ENCODE measurements at regions not wholly inside any gene's neighbourhood (a gene's known extent, or its start where the extent isn't known, plus 50 kb on each side); places are given as distances from the start of the nearest gene placed in this dataset.
"Not testable (repeated sequence)": the region's sequence is repeated elsewhere in the genome, so short reads cannot be mapped to it uniquely, and the experiment has no call there.

- no peak overlapping the region for H2BK120ac ChIP-seq (ENCODE audit: low read depth, low read length)
- H2BK5ac ChIP-seq (ENCODE audit: low read length) = no peak overlapping the region
- H2BK15ac ChIP-seq (replicated peaks; ENCODE audit: low read depth) = no peak overlapping the region
- WGBS (ENCODE audit: extremely low coverage, insufficient coverage, low lambda C conversion rate) = no CpG with 5 or more reads among the region's 9 CpGs
- no peak overlapping the region for H3K4me3 ChIP-seq (ENCODE audit: low read length)
- H2AK5ac ChIP-seq (ENCODE audit: low read length) = no peak overlapping the region
- no peak overlapping the region for H3K4me2 ChIP-seq (ENCODE audit: low read length)
- H3K18ac ChIP-seq (ENCODE audit: low read length) = no peak overlapping the region
- no peak overlapping the region for H3K23ac ChIP-seq (ENCODE audit: low read length)
- no peak overlapping the region for H3K4ac ChIP-seq (ENCODE audit: low read depth, low read length)
- no peak overlapping the region for H4K8ac ChIP-seq (ENCODE audit: low read depth, low read length)
- H3K79me2 ChIP-seq (ENCODE audit: control insufficient read depth, insufficient read depth, low read length) = no peaks in the 10 kb centered on the region
- no peaks in the 10 kb centered on the region for H3K4me1 ChIP-seq (ENCODE audit: control insufficient read depth, low read depth, low read length)
- H3K27me3 ChIP-seq (ENCODE audit: insufficient read depth, low read length, poor library complexity) = no peaks in the 10 kb centered on the region
- no peak overlapping the region for H3K56ac ChIP-seq (ENCODE audit: low read length)
- H4K5ac ChIP-seq (ENCODE audit: low read length) = no peak overlapping the region
- no peak for DNase-seq
- no peaks in the 10 kb centered on the region for H3K79me1 ChIP-seq (ENCODE audit: low read length)
- no peak overlapping the region for H3K9ac ChIP-seq (ENCODE audit: low read length)
- no peaks in the 10 kb centered on the region for H3K36me3 ChIP-seq (ENCODE audit: control insufficient read depth, insufficient read depth, low read length)
- H3K27ac ChIP-seq (ENCODE audit: low read depth, low read length) = no peak overlapping the region
Measured at GRCh38 chr22:33130473-33130872, 72.3 kb upstream of the SYN3 start.

GRCh38 chr22:33129621-33130020 is 71.4 kb upstream of the SYN3 start:
- Histone ChIP-seq H3K56ac (ENCODE audit: low read length) (no peak overlapping the region), H2BK120ac (ENCODE audit: low read depth, low read length) (no peak overlapping the region), H3K9ac (ENCODE audit: low read length) (no peak overlapping the region), H2BK5ac (ENCODE audit: low read length) (no peak overlapping the region), H3K36me3 (ENCODE audit: control insufficient read depth, insufficient read depth, low read length) (no peaks in the 10 kb centered on the region), H2AK5ac (ENCODE audit: low read length) (no peak overlapping the region), H3K27ac (ENCODE audit: low read depth, low read length) (no peak overlapping the region), H3K79me1 (ENCODE audit: low read length) (no peaks in the 10 kb centered on the region), H4K5ac (ENCODE audit: low read length) (no peak overlapping the region), H3K4ac (ENCODE audit: low read depth, low read length) (no peak overlapping the region), H3K23ac (ENCODE audit: low read length) (no peak overlapping the region), H3K4me1 (ENCODE audit: control insufficient read depth, low read depth, low read length) (no peaks in the 10 kb centered on the region), H3K27me3 (ENCODE audit: insufficient read depth, low read length, poor library complexity) (no peaks in the 10 kb centered on the region), H2BK15ac (replicated peaks; ENCODE audit: low read depth) (no peak overlapping the region), H4K8ac (ENCODE audit: low read depth, low read length) (no peak overlapping the region), H3K4me2 (ENCODE audit: low read length) (no peak overlapping the region), H3K18ac (ENCODE audit: low read length) (no peak overlapping the region), H3K4me3 (ENCODE audit: low read length) (no peak overlapping the region), H3K79me2 (ENCODE audit: control insufficient read depth, insufficient read depth, low read length) (no peaks in the 10 kb centered on the region)
- no CpG with 5 or more reads among the region's 10 CpGs for WGBS (ENCODE audit: extremely low coverage, insufficient coverage, low lambda C conversion rate)
- DNase-seq = peak; percentile 94

- Histone ChIP-seq H3K27me3 (ENCODE audit: insufficient read depth, low read length, poor library complexity) (no peaks in the 10 kb centered on the region), H3K36me3 (ENCODE audit: control insufficient read depth, insufficient read depth, low read length) (no peaks in the 10 kb centered on the region), H2BK15ac (replicated peaks; ENCODE audit: low read depth) (no peak overlapping the region), H3K4ac (ENCODE audit: low read depth, low read length) (no peak overlapping the region), H3K4me3 (ENCODE audit: low read length) (no peak overlapping the region), H3K4me2 (ENCODE audit: low read length) (no peak overlapping the region), H3K79me1 (ENCODE audit: low read length) (no peaks in the 10 kb centered on the region), H2AK5ac (ENCODE audit: low read length) (no peak overlapping the region), H3K23ac (ENCODE audit: low read length) (no peak overlapping the region), H4K5ac (ENCODE audit: low read length) (no peak overlapping the region), H2BK5ac (ENCODE audit: low read length) (no peak overlapping the region), H3K79me2 (ENCODE audit: control insufficient read depth, insufficient read depth, low read length) (no peaks in the 10 kb centered on the region), H2BK120ac (ENCODE audit: low read depth, low read length) (no peak overlapping the region), H4K8ac (ENCODE audit: low read depth, low read length) (no peak overlapping the region), H3K18ac (ENCODE audit: low read length) (no peak overlapping the region), H3K4me1 (ENCODE audit: control insufficient read depth, low read depth, low read length) (no peaks in the 10 kb centered on the region), H3K9ac (ENCODE audit: low read length) (no peak overlapping the region), H3K56ac (ENCODE audit: low read length) (no peak overlapping the region), H3K27ac (ENCODE audit: low read depth, low read length) (no peak overlapping the region)
- peak; percentile 76 for DNase-seq
- WGBS (ENCODE audit: extremely low coverage, insufficient coverage, low lambda C conversion rate) = no CpG with 5 or more reads among the region's 3 CpGs
Measured at GRCh38 chr22:33126881-33127280, 68.7 kb upstream of the SYN3 start.

DNA sequence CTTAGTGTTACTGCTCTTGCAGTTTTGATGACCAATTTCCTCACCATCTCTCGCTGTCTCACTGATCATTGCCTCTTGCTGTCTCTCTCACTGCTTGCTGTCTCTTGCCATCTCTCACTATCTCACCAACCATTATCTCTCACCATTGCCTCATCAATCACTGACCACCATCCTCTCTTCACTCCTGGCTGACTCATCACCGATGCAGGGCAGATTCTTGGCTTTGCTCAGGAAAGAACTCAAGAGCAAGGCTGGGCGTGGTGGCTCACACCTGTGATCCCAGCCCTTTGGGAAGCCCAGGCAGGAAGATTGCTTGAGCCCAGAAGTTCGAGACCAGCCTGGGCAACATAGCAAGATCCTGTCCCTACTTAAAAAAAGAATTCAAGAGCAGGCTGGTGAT is 66.3 kb upstream of the SYN3 start:
- Histone ChIP-seq H3K79me2 (ENCODE audit: control insufficient read depth, insufficient read depth, low read length) (no peaks in the 10 kb centered on the region), H3K56ac (ENCODE audit: low read length) (no peak overlapping the region), H4K8ac (ENCODE audit: low read depth, low read length) (no peak overlapping the region), H3K4me3 (ENCODE audit: low read length) (no peak overlapping the region), H3K36me3 (ENCODE audit: control insufficient read depth, insufficient read depth, low read length) (no peaks in the 10 kb centered on the region), H3K79me1 (ENCODE audit: low read length) (no peaks in the 10 kb centered on the region), H3K27ac (ENCODE audit: low read depth, low read length) (no peak overlapping the region), H3K4ac (ENCODE audit: low read depth, low read length) (no peak overlapping the region), H2AK5ac (ENCODE audit: low read length) (no peak overlapping the region), H2BK5ac (ENCODE audit: low read length) (no peak overlapping the region), H3K9ac (ENCODE audit: low read length) (no peak overlapping the region), H3K23ac (ENCODE audit: low read length) (no peak overlapping the region), H2BK120ac (ENCODE audit: low read depth, low read length) (no peak overlapping the region), H3K27me3 (ENCODE audit: insufficient read depth, low read length, poor library complexity) (no peaks in the 10 kb centered on the region), H4K5ac (ENCODE audit: low read length) (no peak overlapping the region), H2BK15ac (replicated peaks; ENCODE audit: low read depth) (no peak overlapping the region), H3K4me2 (ENCODE audit: low read length) (no peak overlapping the region), H3K4me1 (ENCODE audit: control insufficient read depth, low read depth, low read length) (no peaks in the 10 kb centered on the region), H3K18ac (ENCODE audit: low read length) (no peak overlapping the region)
- WGBS (ENCODE audit: extremely low coverage, insufficient coverage, low lambda C conversion rate) = no CpG with 5 or more reads among the region's 4 CpGs
- DNase-seq = no peak

DNA sequence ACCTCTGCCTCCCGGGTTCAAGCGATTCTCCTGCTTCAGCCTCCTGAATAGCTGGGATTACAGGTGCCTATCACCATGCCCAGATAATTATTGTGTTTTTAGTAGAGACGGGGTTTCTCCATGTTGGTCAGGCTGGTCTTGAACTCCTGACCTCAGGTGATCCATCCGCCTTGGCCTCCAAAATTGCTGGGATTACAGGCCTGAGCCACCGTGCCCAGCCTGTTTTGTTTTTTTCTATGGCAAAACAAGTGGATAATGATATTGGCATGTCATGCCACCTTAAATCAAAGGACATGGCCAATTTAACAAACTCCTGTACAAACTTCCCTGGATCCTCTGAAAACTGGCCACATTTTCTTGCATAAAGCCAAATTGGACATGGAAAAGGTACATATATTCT is 64.3 kb upstream of the SYN3 start:
- peak; percentile 65 for DNase-seq
- not testable (repeated sequence) for H3K18ac ChIP-seq (ENCODE audit: low read length); H3K23ac ChIP-seq (ENCODE audit: low read length); H3K27me3 ChIP-seq (ENCODE audit: insufficient read depth, low read length, poor library complexity); H3K4me2 ChIP-seq (ENCODE audit: low read length); H3K79me1 ChIP-seq (ENCODE audit: low read length); H2BK15ac ChIP-seq (replicated peaks; ENCODE audit: low read depth); H3K4me1 ChIP-seq (ENCODE audit: control insufficient read depth, low read depth, low read length); H2BK120ac ChIP-seq (ENCODE audit: low read depth, low read length); H3K4me3 ChIP-seq (ENCODE audit: low read length); H4K8ac ChIP-seq (ENCODE audit: low read depth, low read length); H2BK5ac ChIP-seq (ENCODE audit: low read length); H3K36me3 ChIP-seq (ENCODE audit: control insufficient read depth, insufficient read depth, low read length); H3K27ac ChIP-seq (ENCODE audit: low read depth, low read length); H3K9ac ChIP-seq (ENCODE audit: low read length); H3K4ac ChIP-seq (ENCODE audit: low read depth, low read length); H3K56ac ChIP-seq (ENCODE audit: low read length); H3K79me2 ChIP-seq (ENCODE audit: control insufficient read depth, insufficient read depth, low read length); H2AK5ac ChIP-seq (ENCODE audit: low read length); H4K5ac ChIP-seq (ENCODE audit: low read length)
- no CpG with 5 or more reads among the region's 5 CpGs for WGBS (ENCODE audit: extremely low coverage, insufficient coverage, low lambda C conversion rate)

DNA sequence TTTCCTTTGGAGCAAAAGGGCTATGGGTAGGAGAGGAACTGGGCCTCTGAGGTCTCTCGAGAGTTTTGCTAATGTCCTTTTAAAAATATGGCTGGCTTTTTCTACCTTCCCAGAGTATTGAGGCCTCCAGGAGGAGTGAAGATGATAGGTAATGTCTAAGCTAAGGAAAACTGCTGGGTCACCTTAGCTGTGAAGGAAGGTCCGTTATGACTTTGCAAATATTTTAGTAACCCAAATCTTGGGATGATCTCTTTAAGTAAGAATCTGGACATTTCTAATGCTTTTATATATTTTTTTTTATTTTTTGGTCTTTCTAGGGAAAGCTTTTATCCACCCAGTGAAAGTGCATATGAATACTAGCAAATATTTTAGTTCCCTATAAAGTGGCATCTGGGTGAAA is 60.9 kb upstream of the SYN3 start:
- no peak overlapping the region for H3K9ac ChIP-seq (ENCODE audit: low read length)
- H3K4ac ChIP-seq (ENCODE audit: low read depth, low read length) = no peak overlapping the region
- H3K4me1 ChIP-seq (ENCODE audit: control insufficient read depth, low read depth, low read length) = no peaks in the 10 kb centered on the region
- no peaks in the 10 kb centered on the region for H3K79me2 ChIP-seq (ENCODE audit: control insufficient read depth, insufficient read depth, low read length)
- DNase-seq = no peak
- H4K5ac ChIP-seq (ENCODE audit: low read length) = no peak overlapping the region
- no peaks in the 10 kb centered on the region for H3K27me3 ChIP-seq (ENCODE audit: insufficient read depth, low read length, poor library complexity)
- no peak overlapping the region for H2BK120ac ChIP-seq (ENCODE audit: low read depth, low read length)
- no peak overlapping the region for H3K27ac ChIP-seq (ENCODE audit: low read depth, low read length)
- no peak overlapping the region for H3K4me2 ChIP-seq (ENCODE audit: low read length)
- H3K36me3 ChIP-seq (ENCODE audit: control insufficient read depth, insufficient read depth, low read length) = no peaks in the 10 kb centered on the region
- no peak overlapping the region for H3K18ac ChIP-seq (ENCODE audit: low read length)
- H3K56ac ChIP-seq (ENCODE audit: low read length) = no peak overlapping the region
- no peak overlapping the region for H2AK5ac ChIP-seq (ENCODE audit: low read length)
- no peak overlapping the region for H3K23ac ChIP-seq (ENCODE audit: low read length)
- WGBS (ENCODE audit: extremely low coverage, insufficient coverage, low lambda C conversion rate) = no CpG with 5 or more reads among the region's 2 CpGs
- no peak overlapping the region for H2BK5ac ChIP-seq (ENCODE audit: low read length)
- H4K8ac ChIP-seq (ENCODE audit: low read depth, low read length) = no peak overlapping the region
- no peak overlapping the region for H2BK15ac ChIP-seq (replicated peaks; ENCODE audit: low read depth)
- H3K4me3 ChIP-seq (ENCODE audit: low read length) = no peak overlapping the region
- H3K79me1 ChIP-seq (ENCODE audit: low read length) = no peaks in the 10 kb centered on the region
